Adrenal gland (tissue), 5 donors: ENCODE measurements at regions not wholly inside any gene's neighbourhood (a gene's known extent, or its start where the extent isn't known, plus 50 kb on each side); places are given as distances from the start of the nearest gene placed in this dataset.

Experiments
- CTCF ChIP-seq, 6 experiments: fragments of 450-650 bp in 4 of 6; fragments of 200-600 bp in 2 of 6; sonication (generic) in 1 of 6; IDR thresholded peaks; 1 replicate in 5 of 6; 2 replicates in 1 of 6; pipeline versions ENCODE4 v1.5.1 to v1.8.0; 2016 to 2021; ENCODE audit warnings: antibody characterized with exemption in 6 of 6, mild to moderate bottlenecking in 2 of 6, moderate library complexity in 1 of 6
- POLR2A ChIP-seq, 2 donors: fragments of 450-650 bp; IDR thresholded peaks; one replicate each; pipeline ENCODE4 v1.6.1; 2017; ENCODE audit warnings: antibody characterized with exemption in 2 of 2, mild to moderate bottlenecking in 2 of 2, moderate library complexity in 1 of 2
- donor health status: DM: no; HTN: no; CAD: no.

DNA sequence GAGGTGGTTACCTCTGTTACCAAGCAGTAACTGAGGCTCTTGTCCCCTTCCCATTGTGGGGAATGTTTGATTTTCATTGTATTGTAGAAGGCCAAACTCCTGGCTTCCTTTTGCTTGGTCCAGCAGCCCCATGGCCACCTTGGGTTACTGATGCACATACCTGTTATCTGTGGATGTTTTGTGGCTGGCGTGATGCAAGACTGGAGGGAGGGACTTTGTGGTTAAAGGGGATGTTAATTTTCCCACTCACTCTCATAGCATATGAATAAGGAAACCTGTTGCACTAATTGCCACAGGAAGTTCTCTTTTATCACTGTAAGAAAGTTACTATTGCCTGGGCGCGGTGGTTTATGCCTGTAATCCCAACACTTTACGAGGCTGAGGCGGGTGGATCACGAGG is 168.6 kb upstream of the HS3ST4 start:
- no peak for TF ChIP-seq CTCF (IDR thresholded peaks at IDR 0.05)
- no peak for TF ChIP-seq POLR2A (IDR thresholded peaks at IDR 0.05)
